ENCODE measurements at regions not wholly inside any gene's neighbourhood (a gene's known extent, or its start where the extent isn't known, plus 50 kb on each side); places are given as distances from the start of the nearest gene placed in this dataset.
"Not testable (repeated sequence)": the region's sequence is repeated elsewhere in the genome, so short reads cannot be mapped to it uniquely, and the experiment has no call there.

GRCh38 chr9:67339216-67339615 lies 346.9 kb upstream of the SPATA31A3 start:
- POLR2A ChIA-PET; in situ Hi-C loops (cut with HindIII; ENCODE audit: low pct_unique_long_range_greater_than_20kb, low sequenced_read_pairs); H3K27me3 ChIP-seq (ENCODE audit: control insufficient read depth, insufficient read depth, low read length); H3K4me1 ChIP-seq (ENCODE audit: control insufficient read depth, insufficient read depth, low read length); ATAC-seq; H3K4me3 ChIP-seq (ENCODE audit: low read depth in 2 of 2, low read length in 2 of 2); DNase-seq (ENCODE audit: low read depth, low spot score); H3K9me3 ChIP-seq (ENCODE audit: control insufficient read depth, insufficient read depth, low read depth, low read length); intact Hi-C loops (cut with micrococcal nuclease; ENCODE audit: unreplicated experiment); H3K27ac ChIP-seq (ENCODE audit: low read length); BruUV-seq (replicated peaks); CTCF ChIA-PET; H3K36me3 ChIP-seq (ENCODE audit: control insufficient read depth, insufficient read depth, low read length): not testable (repeated sequence)

DNA sequence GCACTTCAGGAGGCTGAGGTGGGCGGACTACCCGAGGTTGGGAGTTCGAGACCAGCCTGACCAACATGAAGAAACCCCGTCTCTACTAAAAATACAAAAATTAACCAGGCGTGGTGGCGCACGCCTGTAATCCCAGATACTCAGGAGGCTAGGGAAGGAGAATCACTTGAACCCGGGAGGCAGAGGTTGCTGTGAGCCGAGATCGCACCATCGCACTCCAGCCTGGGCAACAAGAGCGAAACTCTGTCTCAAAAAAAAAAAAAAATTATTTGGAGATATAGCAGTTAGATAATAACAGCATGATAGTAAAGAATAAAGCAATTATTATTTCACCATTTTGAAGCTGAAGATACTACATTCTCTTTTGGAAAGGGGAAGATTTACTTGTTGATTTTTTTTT lies 345.9 kb upstream of the SPATA31A3 start:
- H3K27me3 ChIP-seq (ENCODE audit: control insufficient read depth, insufficient read depth, low read length); DNase-seq (ENCODE audit: low read depth, low spot score); H3K4me1 ChIP-seq (ENCODE audit: control insufficient read depth, insufficient read depth, low read length); intact Hi-C loops (cut with micrococcal nuclease; ENCODE audit: unreplicated experiment); POLR2A ChIA-PET; in situ Hi-C loops (cut with HindIII; ENCODE audit: low pct_unique_long_range_greater_than_20kb, low sequenced_read_pairs); H3K36me3 ChIP-seq (ENCODE audit: control insufficient read depth, insufficient read depth, low read length); H3K4me3 ChIP-seq (ENCODE audit: low read depth in 2 of 2, low read length in 2 of 2); BruUV-seq (replicated peaks); ATAC-seq; H3K9me3 ChIP-seq (ENCODE audit: control insufficient read depth, insufficient read depth, low read depth, low read length); H3K27ac ChIP-seq (ENCODE audit: low read length); CTCF ChIA-PET: not testable (repeated sequence)

DNA sequence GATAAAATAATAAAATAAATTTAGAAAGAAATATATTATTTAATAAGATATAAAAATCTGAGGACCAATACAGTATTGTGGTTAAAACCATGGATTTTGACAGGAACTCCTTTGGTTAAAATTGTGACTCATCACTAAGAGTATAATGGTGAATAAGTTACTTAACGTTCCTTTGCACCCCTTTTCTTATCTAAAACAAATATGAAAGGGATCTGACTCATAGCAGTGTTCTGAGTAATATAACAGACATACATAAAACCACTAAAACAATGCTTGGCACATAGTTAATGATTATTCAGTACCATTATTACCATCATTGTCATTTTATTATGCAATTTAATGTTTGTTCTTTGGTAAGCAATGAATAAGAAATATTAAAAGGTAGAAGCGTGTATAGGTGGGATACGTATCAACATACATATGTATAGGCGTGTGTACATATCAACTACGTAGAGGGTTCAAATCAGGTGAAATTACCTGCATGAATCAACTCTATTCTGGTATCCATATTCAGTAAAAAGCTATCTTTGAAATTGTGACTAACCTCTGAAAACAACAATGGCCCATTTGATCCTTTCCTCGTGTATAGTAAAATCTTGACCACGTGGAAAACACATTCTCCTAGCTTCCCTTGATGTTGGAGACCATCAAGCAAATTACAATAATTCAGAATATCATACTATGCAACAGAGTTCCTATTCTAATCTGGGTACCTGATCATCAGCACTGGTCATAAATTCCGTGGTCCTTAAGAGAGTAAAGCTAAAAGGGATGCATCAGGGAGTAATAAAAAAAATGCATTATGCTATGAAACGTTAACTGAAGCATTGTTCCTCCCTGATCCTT lies 342.6 kb upstream of the SPATA31A3 start:
- H3K36me3 ChIP-seq (ENCODE audit: control insufficient read depth, insufficient read depth, low read length); in situ Hi-C loops (cut with HindIII; ENCODE audit: low pct_unique_long_range_greater_than_20kb, low sequenced_read_pairs); CTCF ChIA-PET; intact Hi-C loops (cut with micrococcal nuclease; ENCODE audit: unreplicated experiment); POLR2A ChIA-PET; DNase-seq (ENCODE audit: low read depth, low spot score); BruUV-seq (replicated peaks); H3K4me3 ChIP-seq (ENCODE audit: low read depth in 2 of 2, low read length in 2 of 2); H3K4me1 ChIP-seq (ENCODE audit: control insufficient read depth, insufficient read depth, low read length); H3K27ac ChIP-seq (ENCODE audit: low read length); H3K27me3 ChIP-seq (ENCODE audit: control insufficient read depth, insufficient read depth, low read length); H3K9me3 ChIP-seq (ENCODE audit: control insufficient read depth, insufficient read depth, low read depth, low read length): not testable (repeated sequence)
- peak; percentile 48; the same call in 1 of the 2 replicates for ATAC-seq

DNA sequence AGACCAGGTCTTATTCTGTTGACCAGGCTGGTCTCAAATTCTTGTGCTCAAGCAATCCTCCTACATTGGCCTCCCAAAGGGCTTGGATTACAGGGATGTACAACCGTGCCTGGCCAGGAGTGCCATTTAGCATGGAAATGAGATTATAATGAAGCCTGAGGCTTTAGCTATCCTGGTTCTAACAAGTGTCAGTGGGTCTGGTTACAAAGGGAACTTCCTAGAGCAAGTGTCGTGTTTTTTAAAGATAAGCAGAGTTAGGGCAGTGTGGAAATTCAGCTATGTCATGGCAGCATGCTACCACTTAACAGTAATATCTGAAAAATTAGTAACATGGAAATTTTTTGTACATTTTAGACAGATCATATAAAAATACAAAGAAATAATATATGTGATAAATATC lies 339.3 kb upstream of the SPATA31A3 start:
- DNase-seq (ENCODE audit: low read depth, low spot score); H3K27ac ChIP-seq (ENCODE audit: low read length); H3K4me1 ChIP-seq (ENCODE audit: control insufficient read depth, insufficient read depth, low read length); CTCF ChIA-PET; intact Hi-C loops (cut with micrococcal nuclease; ENCODE audit: unreplicated experiment); ATAC-seq; BruUV-seq (replicated peaks); in situ Hi-C loops (cut with HindIII; ENCODE audit: low pct_unique_long_range_greater_than_20kb, low sequenced_read_pairs); POLR2A ChIA-PET; H3K36me3 ChIP-seq (ENCODE audit: control insufficient read depth, insufficient read depth, low read length); H3K9me3 ChIP-seq (ENCODE audit: control insufficient read depth, insufficient read depth, low read depth, low read length); H3K27me3 ChIP-seq (ENCODE audit: control insufficient read depth, insufficient read depth, low read length); H3K4me3 ChIP-seq (ENCODE audit: low read depth in 2 of 2, low read length in 2 of 2): not testable (repeated sequence)

- H3K36me3 ChIP-seq (ENCODE audit: control insufficient read depth, insufficient read depth, low read length); H3K27me3 ChIP-seq (ENCODE audit: control insufficient read depth, insufficient read depth, low read length); intact Hi-C loops (cut with micrococcal nuclease; ENCODE audit: unreplicated experiment); H3K9me3 ChIP-seq (ENCODE audit: control insufficient read depth, insufficient read depth, low read depth, low read length); POLR2A ChIA-PET; in situ Hi-C loops (cut with HindIII; ENCODE audit: low pct_unique_long_range_greater_than_20kb, low sequenced_read_pairs); H3K4me1 ChIP-seq (ENCODE audit: control insufficient read depth, insufficient read depth, low read length); DNase-seq (ENCODE audit: low read depth, low spot score); ATAC-seq; BruUV-seq (replicated peaks); H3K4me3 ChIP-seq (ENCODE audit: low read depth in 2 of 2, low read length in 2 of 2); CTCF ChIA-PET; H3K27ac ChIP-seq (ENCODE audit: low read length): not testable (repeated sequence)
These were observed 321.1 kb upstream of the SPATA31A3 start for GRCh38 chr9:67313409-67313808.

DNA sequence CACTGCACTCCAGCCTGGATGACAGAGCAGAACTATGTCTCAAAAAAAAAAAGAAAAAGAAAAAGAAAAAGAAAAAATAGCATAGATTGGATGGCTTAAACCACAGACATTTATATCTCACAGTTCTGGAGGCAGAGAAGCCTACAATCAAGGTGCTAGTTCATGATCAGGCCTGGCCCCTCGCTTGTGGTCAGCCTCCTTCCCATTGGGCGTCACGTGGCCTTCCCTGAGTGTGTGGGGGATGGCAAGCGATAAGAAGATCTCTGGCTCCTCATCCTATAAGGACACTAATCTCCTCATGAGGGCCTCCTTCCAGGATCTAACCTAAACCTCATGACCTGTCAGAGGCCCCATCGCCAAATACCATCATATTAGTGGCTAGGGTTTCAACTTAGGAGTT lies 320.2 kb upstream of the SPATA31A3 start:
- not testable (repeated sequence) for BruUV-seq (replicated peaks)

GRCh38 chr9:67307109-67307508 lies 314.8 kb upstream of the SPATA31A3 start:
- H3K4me1 ChIP-seq (ENCODE audit: control insufficient read depth, insufficient read depth, low read length); H3K4me3 ChIP-seq (ENCODE audit: low read depth in 2 of 2, low read length in 2 of 2); DNase-seq (ENCODE audit: low read depth, low spot score); H3K36me3 ChIP-seq (ENCODE audit: control insufficient read depth, insufficient read depth, low read length); H3K27ac ChIP-seq (ENCODE audit: low read length); in situ Hi-C loops (cut with HindIII; ENCODE audit: low pct_unique_long_range_greater_than_20kb, low sequenced_read_pairs); ATAC-seq; intact Hi-C loops (cut with micrococcal nuclease; ENCODE audit: unreplicated experiment); CTCF ChIA-PET; H3K27me3 ChIP-seq (ENCODE audit: control insufficient read depth, insufficient read depth, low read length); H3K9me3 ChIP-seq (ENCODE audit: control insufficient read depth, insufficient read depth, low read depth, low read length); BruUV-seq (replicated peaks); POLR2A ChIA-PET: not testable (repeated sequence)

More for the DNA sequence above, 320.2 kb upstream of the SPATA31A3 start:
- H3K4me1 ChIP-seq (ENCODE audit: control insufficient read depth, insufficient read depth, low read length); DNase-seq (ENCODE audit: low read depth, low spot score); H3K27me3 ChIP-seq (ENCODE audit: control insufficient read depth, insufficient read depth, low read length); H3K9me3 ChIP-seq (ENCODE audit: control insufficient read depth, insufficient read depth, low read depth, low read length); CTCF ChIA-PET; in situ Hi-C loops (cut with HindIII; ENCODE audit: low pct_unique_long_range_greater_than_20kb, low sequenced_read_pairs); H3K4me3 ChIP-seq (ENCODE audit: low read depth in 2 of 2, low read length in 2 of 2); H3K36me3 ChIP-seq (ENCODE audit: control insufficient read depth, insufficient read depth, low read length); POLR2A ChIA-PET; ATAC-seq; intact Hi-C loops (cut with micrococcal nuclease; ENCODE audit: unreplicated experiment); H3K27ac ChIP-seq (ENCODE audit: low read length): not testable (repeated sequence)

All from Panc1 (cell line).